ENCODE measurements at regions not wholly inside any gene's neighbourhood (a gene's known extent, or its start where the extent isn't known, plus 50 kb on each side); places are given as distances from the start of the nearest gene placed in this dataset.

GRCh38 chr10:88037623-88038022 lies 174.2 kb downstream of the PTEN start:
- no peak for TF ChIP-seq CTCF (IDR thresholded peaks at IDR 0.05; ENCODE audit: insufficient read depth, low read length, poor library complexity, severe bottlenecking)
- no peak for TF ChIP-seq EZH2phosphoT487 (conservative IDR thresholded peaks at IDR 0.05; ENCODE audit: low read length)

Data from SU-DHL-6 (cell line).